Stimulated activated CD8-positive, alpha-beta memory T cell treated with anti-CD3 and anti-CD28 coated beads, Interleukin-15, amount 100 ng/mL, for 48 hours (primary cell): ENCODE measurements at regions not wholly inside any gene's neighbourhood (a gene's known extent, or its start where the extent isn't known, plus 50 kb on each side); places are given as distances from the start of the nearest gene placed in this dataset.
"Not testable (repeated sequence)": the region's sequence is repeated elsewhere in the genome, so short reads cannot be mapped to it uniquely, and the experiment has no call there.

Source experiments
- DNase-seq, 2 donors: peaks; one replicate each; pipeline ENCODE4 v3.0.0-alpha.2; 2020; ENCODE audit warnings: low read depth in 2 of 2

DNA sequence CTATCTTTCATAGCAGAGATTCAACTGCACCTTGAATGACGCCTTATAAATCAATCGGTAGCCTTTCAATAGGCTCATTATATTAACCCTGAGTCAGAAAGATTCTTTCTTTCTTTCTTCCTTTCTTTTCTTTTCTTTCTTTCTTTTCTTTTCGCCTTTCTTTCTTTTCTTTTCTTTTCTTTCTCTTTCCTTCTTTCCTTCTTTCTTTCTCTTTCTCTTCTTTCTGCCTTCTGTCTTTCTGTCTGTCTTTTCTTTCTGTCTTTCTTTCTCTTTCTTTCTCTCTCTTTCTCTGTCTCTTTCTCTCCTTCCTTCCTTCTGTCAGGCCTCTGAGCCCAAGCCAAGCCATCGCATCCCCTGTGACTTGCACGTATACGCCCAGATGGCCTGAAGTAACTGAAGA is 86.0 kb upstream of the CLINT1 start:
- DNase-seq, result no peak

DNA sequence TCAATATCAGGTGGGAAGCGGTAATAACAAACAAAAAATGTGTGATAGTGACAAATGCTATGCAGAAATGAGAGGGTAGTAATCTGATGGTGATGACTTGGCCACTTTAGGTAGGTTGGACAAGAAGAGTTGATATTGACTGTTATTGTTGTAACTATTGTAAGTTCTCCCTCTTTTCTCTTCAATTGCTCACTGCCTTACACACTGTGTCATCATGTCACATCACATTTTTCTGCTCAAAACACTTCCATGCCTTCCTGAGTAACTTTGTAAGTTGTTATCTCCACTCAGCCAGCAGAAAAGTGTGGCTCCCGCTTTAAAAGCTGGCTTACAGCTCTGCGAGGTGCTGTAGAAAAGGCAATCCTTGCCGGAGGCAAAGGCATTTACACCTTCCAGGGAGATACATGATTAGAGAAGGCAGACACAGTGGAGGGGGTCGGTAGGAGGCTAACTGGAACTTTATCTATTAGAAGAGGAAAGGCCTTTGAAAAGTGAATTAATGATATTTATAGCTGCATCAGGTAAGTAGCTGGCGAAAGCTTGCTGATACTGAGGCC is 85.2 kb upstream of the CLINT1 start:
- DNase-seq, result no peak

DNA sequence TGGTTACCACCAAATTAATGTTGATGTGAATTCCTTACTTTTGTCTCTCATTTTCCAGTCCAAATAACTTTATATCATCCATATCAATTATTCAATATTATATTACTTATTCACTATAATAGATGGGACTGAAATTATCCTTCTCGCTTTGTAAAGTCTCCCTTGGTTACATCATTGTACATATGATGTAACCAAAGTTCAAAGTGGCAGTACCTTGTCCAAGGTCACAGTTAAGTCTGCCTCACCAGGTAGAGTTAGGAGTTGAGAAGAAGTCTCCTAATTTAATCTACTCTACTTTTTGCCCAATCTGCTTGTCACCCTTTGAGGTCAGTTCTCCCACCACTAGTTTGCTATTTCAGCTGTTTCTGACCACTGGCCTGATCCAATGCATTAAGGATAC is 83.7 kb upstream of the CLINT1 start:
- no peak for DNase-seq

DNA sequence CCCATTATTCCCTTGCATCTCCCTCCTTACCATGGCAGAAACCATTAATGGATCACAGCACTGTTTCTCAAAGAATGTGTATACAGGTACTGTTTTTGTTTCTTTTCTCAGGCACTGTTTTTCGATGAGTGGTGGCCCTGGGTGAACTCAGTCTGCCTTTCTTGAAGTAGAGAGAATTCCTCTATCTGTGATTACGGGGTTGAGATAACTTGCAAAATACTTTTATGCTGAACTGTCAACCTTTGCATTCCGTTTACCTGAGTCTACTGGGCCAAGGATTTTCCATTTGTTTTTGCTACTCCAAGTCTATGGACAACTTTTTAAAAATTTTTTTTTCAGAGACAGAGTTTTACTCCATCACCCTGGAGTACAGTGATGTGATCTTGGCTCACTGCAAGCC is 82.7 kb upstream of the CLINT1 start:
- no peak for DNase-seq

DNA sequence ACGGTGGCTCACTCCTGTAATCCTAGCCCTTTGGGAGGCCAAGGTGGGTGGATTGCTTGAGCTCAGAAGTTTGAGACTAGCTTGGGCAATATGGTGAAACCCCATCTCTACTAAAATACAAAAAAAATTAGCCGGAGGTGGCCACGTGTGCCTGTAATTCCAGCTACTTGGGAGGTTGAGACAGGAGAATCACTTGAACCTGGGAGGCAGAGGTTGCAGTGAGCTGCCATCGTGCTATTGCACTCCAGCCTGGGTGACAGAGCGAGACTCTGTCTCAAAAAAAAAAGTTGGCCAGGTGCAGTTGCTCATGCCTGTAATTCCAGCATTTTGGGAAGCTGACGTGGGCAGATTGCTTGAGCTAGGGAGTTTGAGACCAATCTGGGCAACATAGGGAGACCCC is 79.2 kb upstream of the CLINT1 start:
- DNase-seq, result not testable (repeated sequence)

DNA sequence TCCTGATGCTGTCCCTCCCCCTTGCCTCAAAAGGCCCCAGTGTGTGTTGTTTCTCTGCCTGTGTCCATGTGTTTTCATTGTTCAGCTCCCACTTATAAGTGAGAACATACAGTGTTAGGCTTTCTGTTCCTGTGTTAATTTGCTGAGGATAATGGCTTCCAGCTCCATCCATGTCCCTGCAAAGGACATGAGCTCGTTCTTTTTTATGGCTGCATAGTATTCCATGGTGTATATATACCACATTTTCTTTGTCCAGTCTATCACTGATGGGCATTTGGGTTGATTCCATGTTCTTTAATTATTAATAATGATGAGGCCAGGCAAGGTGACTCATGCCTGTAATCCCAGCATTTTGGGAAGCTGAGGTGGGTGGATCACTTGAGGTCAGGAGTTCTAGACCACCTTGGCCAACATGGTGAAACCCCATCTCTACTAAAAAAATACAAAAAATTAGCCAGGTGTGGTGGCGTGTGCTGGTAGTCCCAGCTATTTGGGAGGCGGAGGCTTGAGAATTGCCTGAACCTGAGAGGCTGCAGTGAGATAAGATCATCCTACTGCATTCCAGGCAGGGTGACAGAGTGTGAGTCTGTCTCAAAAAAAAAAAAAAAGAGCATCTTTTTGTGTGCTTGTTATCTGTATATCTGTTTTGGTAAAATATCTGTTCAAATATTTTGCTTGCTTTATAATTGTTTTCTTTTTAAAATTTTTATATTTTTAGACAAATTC is 78.0 kb upstream of the CLINT1 start:
- not testable (repeated sequence) for DNase-seq

DNA sequence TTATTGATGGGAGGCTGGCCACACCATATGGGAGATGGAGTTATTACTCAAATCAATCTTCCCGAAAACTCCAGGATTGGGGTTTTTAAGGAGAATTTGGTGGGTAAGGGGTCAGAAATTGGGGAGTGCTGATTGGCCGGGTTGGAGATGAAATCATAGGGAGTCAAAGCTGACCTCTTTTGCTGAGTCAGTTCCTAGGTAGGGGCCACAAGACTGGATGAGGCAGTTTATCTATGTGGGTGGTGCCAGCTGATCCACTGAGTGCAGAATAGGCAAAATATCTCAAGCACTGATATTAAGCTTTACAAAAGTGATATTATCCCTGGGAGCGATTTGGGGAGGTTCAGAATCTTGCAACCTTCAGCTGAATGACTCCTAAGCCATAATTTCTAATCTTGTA is 75.7 kb upstream of the CLINT1 start:
- DNase-seq, result no peak

DNA sequence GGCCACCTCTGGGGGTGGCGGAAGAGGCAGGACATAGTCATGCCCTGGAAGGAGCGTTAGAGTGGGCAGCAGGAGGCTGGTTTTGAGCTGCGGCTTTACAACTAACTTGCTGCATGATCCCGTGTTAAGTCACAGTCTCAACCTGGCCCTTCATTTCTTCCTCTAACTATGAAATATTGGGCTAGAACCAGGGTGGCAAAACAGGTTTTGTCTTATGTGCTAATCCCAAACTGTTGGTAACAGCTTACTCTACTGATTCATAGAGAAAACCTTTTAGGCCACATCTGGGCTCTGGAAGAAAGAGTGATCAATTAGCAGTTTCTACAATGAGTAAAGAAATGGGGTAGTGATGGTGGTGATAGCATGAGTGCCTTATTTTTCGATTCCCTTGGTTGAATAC is 74.1 kb upstream of the CLINT1 start:
- no peak for DNase-seq

DNA sequence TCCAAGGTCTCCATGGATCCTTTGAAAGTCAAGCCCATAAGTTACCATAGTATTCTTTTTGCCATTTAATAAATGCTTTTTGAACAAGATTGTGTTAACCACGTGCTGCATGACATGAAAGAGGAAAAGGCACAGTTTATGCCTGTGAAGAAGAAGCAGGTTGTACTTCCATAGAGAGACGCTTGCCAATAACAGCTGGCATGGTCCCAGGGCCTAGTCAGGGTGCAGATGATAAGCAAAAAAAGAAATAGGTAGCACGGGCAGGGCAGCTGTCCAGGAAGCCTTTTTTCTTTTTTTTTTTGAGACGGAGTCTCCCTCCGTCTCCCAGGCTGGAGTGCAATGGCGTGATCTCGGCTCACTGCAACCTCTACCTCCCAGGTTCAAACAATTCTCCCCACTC is 71.8 kb upstream of the CLINT1 start:
- no peak for DNase-seq

DNA sequence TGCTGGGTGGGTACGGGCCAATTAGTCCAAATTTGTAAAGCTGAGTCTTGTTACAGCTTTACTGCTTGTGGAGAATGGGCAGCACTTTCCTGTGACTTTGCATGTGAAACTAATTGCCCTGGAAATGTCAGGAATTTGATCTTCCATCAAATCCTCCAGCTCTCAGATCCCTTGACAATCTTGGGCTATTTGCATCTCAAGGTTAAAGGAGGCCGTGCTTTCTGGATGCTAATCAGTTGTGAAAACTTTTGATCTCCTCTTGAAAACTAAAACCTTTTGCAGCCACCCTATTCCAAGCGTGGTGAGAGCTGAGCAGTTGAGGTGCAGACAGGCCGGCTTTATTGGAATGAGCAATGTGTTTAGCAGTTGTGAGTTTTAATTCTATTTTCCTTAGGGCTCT is 68.0 kb upstream of the CLINT1 start:
- DNase-seq, result no peak

DNA sequence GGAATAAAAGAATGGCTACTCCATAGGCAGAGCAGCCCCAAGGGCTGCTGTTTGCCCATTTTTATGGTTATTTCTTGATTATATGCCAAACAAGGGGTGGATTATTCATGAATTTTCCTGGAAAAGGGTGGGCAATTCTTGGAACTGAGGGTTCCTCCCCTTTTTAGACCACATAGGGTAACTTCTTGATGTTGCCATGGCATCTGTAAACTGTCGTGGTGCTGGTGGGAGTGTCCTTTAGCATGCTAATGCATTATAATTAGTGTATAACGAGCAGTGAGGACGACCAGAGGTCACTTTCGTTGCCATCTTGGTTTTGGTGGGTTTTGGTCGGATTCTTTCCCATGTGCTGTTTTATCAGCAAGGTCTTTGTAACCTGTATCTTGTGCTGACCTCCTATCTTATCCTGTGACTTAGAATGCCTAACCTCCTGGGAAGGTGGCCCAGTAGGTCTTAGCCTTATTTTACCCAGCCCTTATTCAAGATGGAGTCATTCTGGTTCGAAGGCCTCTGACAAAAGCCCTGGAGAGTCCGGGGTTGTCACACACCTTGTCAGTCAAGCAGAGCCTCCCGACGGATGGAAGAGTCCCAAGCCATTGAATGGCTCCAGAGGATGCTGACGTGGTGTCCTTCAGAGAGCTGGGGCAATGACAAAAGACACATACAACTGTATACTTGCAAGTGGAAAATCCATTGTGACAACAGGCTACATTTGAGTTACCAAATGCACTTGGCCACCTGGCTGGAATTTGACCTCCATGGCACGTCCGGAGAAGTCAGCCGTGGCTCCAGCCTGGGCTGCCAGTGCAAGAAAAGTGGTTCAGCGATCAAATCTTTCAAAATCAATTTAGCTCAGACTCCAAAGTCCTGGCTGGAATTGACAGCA is 67.1 kb upstream of the CLINT1 start:
- DNase-seq, result no peak

DNA sequence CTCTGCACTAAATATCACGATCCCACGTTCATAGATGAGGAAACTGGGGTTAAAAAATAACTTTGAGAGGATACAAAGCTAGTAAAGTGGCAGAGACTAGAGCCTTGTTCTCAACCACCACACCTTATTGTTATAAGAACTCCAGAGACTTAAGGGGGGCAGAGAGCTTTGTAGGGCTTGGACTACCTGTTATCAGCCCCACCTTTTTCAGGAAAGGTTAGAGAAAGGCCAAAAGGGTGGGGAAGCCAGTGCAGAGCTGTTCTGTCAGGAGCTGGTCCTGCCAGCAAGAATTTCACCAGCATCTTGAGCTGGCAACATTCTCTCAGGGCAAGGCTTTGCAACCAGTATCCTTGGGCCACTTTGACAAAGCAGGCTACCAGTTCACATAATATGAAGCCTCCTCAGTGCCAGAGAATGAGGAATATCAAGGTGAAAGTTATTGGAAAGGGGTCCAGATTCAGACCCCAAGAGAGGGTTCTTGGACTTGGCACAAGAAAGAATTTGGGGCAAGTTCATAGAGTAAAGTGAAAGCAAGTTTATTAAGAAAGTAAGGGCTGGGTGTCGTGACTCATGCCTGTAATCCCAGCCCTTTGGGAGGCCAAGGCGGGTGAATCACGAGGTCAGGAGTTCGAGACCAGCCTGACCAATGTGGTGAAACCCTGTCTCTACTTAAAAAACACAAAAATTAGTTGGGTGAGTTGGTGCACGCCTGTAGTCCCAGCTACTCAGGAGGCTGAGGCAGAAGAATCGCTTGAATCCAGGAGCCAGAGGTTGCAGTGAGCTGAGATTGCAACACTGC is 66.2 kb upstream of the CLINT1 start:
- no peak for DNase-seq

DNA sequence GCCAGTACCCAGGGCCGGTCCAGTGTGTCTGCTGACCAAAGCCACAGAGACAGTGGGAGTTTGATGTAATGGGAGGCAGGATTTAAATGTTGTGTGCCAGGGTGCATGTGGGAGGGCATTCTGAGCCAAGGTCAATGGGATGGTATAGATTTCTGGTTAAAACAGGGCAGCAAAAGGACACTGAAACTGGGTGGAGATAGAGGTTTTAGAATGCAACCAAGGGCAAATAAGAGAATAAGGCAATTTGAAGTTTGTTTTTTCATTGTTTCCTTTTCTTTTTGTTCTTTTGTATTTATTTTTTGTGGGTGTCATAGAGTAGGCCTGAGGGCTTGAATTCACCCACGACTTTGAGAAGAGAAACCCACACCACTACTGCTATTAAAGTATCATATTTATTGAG is 65.5 kb upstream of the CLINT1 start:
- no peak for DNase-seq

DNA sequence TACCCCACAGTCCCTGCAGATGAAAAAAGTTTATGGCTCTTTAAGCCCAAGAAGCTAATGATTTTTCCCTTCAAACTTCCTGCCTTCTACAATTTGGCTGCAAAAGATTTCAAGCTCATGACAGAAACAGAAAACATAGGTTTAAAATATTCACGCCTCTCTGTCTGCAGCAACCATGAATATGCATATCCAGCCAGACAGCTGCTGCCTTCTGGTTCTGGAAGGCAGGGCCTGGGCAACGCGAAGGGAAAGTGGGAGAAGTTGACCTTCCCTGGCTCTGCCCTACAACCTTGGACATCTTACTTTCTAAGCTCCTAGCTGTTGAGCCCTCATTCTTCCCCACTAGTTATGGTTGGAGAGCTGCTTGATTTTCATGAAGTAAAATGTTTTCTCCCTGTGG is 64.8 kb upstream of the CLINT1 start:
- DNase-seq, result no peak

DNA sequence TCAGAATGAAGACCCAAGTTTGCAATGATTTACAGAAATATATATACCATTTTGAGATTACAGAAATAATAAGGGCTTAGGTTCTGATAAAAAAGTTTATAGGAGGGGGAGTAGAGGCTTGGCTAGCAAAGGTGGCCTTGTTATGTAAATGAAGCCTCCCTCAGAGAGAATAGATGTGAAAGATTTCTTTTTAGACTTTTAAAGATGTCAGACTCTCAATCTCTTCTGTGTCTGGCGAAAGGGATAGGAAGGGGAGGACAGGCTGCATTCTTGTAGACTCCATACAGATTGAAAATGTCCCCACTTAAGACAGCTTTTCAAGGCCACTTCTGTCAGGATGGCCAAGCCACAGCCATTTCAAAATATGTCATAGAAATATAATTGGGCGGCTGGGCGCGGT is 63.1 kb upstream of the CLINT1 start:
- no peak for DNase-seq

DNA sequence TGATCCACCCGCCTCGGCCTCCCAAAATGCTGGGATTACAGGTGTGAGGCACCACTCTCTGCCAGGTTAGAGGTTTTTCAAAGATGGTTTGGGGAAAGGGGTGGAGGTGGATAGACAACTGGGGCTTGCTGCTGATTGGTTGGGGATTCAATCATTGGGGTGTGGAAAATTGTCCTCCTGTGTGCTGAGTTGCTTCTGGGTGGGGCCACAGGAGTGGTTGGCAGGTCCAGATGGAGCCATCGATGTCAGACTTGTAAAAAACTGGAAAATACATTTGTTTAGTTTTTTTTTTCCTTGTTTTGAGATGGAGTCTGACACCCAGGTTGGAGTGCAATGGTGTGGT is 61.9 kb upstream of the CLINT1 start:
- DNase-seq, result no peak

DNA sequence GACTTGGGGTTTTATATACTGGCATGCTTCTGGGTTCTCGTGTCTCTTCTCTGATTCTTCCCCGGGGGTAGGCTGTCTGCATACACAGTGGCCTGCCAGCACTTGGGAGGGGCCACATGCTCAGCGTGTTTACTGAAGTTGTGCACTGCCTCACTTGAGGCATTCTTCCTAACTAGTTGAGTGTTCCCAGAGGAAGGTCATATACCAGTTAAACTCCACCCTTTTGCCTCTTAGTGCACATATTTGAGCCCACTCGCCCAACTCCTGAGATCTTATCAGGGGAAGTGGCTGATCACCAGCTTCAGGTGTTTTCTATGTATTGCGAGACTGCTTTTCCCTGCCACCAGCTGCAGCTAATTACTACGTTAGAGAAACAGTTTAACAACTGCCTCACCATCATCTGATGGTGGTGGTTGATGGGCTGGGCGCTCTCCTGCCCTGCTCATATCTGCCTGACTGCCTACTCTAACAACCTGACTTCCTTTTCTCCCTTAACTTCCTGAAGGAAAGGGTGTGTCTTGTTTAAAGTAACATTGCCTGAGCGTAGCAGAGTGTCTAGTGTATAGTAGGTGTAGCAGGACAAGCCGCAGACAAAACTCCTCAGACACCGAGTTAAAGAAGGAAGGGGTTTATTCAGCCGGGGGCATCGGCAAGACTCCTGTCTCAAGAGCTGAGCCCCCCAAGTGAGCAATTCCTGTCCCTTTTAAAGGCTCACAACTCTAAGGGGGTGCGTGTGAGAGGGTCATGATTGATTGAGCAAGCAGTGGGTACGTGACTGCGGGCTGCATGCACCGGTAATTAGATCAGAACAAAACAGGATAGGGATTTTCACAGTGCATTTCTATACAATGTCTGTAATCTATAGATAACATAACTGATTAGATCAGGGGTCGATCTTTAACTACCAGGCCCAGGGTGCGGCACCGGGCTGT is 60.1 kb upstream of the CLINT1 start:
- DNase-seq, result no peak

DNA sequence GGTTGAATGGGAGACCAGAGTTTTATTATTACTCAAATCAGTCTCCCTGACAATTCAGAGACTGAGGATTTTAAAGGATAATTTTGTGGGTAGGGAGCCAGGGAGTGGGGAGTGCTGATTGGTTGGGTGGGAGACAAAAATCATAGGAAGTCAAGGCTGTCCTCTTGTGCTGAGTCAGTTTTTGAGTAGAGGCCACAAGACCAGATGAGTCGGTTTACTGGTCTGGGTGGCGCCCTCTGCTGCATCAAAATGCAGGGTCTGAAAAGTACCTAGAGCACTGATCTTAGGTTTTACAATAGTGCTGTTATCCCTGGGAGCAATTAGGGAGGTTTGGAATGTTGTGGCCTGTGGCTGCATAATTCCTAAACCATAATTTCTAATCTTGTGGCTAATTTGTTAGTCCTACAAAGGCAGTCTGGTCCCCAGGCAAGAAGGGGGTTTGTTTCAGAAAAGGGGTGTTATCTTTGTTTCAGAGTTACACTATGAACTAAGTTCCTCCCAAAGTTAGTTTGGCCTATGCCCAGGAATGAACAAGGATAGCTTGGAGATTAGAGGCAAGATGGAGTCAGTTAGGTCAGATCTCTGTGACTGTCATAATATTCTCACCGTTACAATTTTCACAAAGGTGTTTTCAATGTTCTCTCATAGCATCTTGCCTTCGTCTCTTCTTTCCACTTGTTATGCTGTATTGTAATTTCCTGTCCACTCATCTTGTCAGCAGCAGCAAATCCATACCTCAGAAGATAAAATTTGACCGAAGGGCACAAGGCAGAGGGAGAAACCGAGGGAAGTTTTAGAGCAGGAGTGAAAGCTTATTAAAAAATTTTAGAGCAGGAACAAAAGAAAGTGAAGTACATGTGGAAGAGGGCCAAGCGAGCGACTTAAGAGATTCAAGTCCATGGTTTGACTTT is 59.2 kb upstream of the CLINT1 start:
- DNase-seq, result peak; percentile 38 to 47

DNA sequence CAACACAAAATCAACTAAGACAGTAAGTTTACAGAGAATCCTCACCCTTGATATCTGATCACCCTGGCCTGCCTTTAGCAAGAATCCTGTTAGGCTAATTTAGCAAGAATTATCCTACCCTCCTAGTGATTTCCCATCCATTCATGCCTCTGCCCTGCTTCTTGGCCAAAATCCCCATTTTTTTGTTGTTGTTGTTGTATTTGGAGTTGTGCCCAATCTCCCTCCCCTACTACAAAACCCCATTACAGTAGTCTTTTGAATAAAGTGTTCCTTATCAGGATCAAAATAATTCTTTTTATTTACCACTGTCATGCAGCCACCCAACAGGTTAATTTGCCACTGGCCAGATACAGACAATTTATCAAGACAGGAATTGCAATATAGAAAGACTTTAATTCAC is 58.5 kb upstream of the CLINT1 start:
- no peak for DNase-seq

DNA sequence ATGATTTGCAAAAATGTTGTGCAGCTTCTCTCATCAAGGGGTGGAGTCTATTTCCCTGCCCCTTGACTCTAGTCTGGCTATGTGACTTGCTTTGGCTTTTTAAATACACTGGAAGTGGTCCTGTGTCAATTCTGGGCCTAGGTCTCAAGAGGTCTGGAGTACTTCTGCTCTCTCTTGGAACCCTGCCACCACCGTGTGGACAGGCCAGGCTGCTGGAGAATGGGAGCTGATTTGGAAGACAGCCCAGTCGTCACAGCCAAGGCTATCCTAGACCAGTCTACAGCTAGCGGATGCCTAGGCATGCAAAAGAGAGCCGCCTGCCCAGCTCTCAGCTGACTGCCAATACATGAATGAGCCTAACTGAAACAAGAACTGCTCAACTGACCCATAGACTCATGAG is 56.7 kb upstream of the CLINT1 start:
- DNase-seq, result no peak
